NB4 (cell line): ENCODE measurements at regions not wholly inside any gene's neighbourhood (a gene's known extent, or its start where the extent isn't known, plus 50 kb on each side); places are given as distances from the start of the nearest gene placed in this dataset.

Experiments
- MYC ChIP-seq: IDR thresholded peaks from 2 replicates; pipeline ENCODE4 v1.6.1; 2011; ENCODE audit warnings: low read depth, low read length
- POLR2A ChIP-seq: IDR thresholded peaks from 2 replicates; pipeline ENCODE4 v1.6.1; 2011; ENCODE audit warnings: mild to moderate bottlenecking; ENCODE audit not compliant: insufficient read length; ENCODE audit errors: extremely low read depth
- TF ChIP-seq, protein P1 (sequence below): IDR thresholded peaks from one replicate; pipeline ENCODE4 v1.5.1; 2012; ENCODE audit warnings: low read depth, low read length
- TF ChIP-seq, protein P2 (sequence below): IDR thresholded peaks from 2 replicates; pipeline ENCODE4 v1.6.1; 2011; ENCODE audit warnings: low read depth, low read length

DNA sequence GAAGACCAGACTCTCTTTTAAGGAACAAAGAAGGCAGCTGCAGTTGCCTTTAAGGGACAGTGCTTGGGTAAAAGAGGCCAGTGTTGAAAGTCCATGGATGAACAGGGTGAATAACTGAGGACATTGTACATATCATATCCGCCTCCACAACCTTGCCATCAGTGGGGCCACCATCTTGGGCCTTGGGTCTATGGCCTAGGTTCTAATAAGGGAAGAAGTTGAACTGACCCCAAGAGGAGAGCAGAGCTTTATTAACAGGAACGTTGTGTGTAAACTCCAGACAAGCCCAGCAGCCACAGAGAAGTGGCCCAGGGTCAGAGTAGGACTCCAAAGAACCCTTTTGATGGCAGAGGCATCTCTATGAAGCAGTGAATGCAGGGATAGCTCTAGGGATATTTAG, 332.8 kb downstream of the CYP26B1 start:
- TF ChIP-seq, protein P1, sequence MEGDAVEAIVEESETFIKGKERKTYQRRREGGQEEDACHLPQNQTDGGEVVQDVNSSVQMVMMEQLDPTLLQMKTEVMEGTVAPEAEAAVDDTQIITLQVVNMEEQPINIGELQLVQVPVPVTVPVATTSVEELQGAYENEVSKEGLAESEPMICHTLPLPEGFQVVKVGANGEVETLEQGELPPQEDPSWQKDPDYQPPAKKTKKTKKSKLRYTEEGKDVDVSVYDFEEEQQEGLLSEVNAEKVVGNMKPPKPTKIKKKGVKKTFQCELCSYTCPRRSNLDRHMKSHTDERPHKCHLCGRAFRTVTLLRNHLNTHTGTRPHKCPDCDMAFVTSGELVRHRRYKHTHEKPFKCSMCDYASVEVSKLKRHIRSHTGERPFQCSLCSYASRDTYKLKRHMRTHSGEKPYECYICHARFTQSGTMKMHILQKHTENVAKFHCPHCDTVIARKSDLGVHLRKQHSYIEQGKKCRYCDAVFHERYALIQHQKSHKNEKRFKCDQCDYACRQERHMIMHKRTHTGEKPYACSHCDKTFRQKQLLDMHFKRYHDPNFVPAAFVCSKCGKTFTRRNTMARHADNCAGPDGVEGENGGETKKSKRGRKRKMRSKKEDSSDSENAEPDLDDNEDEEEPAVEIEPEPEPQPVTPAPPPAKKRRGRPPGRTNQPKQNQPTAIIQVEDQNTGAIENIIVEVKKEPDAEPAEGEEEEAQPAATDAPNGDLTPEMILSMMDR, result no peak
- TF ChIP-seq, protein P2, sequence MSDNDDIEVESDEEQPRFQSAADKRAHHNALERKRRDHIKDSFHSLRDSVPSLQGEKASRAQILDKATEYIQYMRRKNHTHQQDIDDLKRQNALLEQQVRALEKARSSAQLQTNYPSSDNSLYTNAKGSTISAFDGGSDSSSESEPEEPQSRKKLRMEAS, result no peak
- TF ChIP-seq POLR2A (no peak), MYC (no peak)
